ENCODE measurements at regions not wholly inside any gene's neighbourhood (a gene's known extent, or its start where the extent isn't known, plus 50 kb on each side); places are given as distances from the start of the nearest gene placed in this dataset.

GRCh38 chrX:137387646-137388045, 178.3 kb upstream of the ZIC3 start:
- Histone ChIP-seq H3K27ac (ENCODE audit: low read length) (no peak overlapping the region), H3K36me3 (ENCODE audit: control insufficient read depth, insufficient read depth, low read length) (no peaks in the 10 kb centered on the region), H3K4me3 (ENCODE audit: low read depth in 2 of 2, low read length in 2 of 2) (no peak overlapping the region), H3K4me1 (ENCODE audit: control insufficient read depth, insufficient read depth, low read length) (no peaks in the 10 kb centered on the region), H3K27me3 (ENCODE audit: control insufficient read depth, insufficient read depth, low read length) (no peaks in the 10 kb centered on the region), H3K9me3 (ENCODE audit: control insufficient read depth, insufficient read depth, low read depth, low read length) (no peaks in the 10 kb centered on the region)
- no TSS peak for BruUV-seq (replicated peaks)
- in situ Hi-C loops (cut with HindIII; ENCODE audit: low pct_unique_long_range_greater_than_20kb, low sequenced_read_pairs) (no loop called here), intact Hi-C loops (cut with micrococcal nuclease; ENCODE audit: unreplicated experiment) (no loop called here)
- no peak for ATAC-seq
- DNase-seq (ENCODE audit: low read depth, low spot score), result no peak
- ChIA-PET CTCF (no interaction called here), POLR2A (no interaction called here)
- TF ChIP-seq REST (IDR thresholded peaks at IDR 0.05; ENCODE audit: insufficient read depth in 1 of 2, low read depth in 2 of 2, low read length in 1 of 2) (no peak), TCF7L2 (IDR thresholded peaks at IDR 0.05; ENCODE audit: low read depth, low read length) (no peak), SIN3A (IDR thresholded peaks at IDR 0.05; ENCODE audit: borderline replicate concordance, insufficient read depth, low read depth, low read length) (no peak), POLR2AphosphoS5 (IDR thresholded peaks at IDR 0.05; ENCODE audit: low read depth, low read length) (no peak), CTCF (IDR thresholded peaks at IDR 0.05) (no peak)

GRCh38 chrX:137366018-137366633, 199.8 kb upstream of the ZIC3 start:
- ChIA-PET POLR2A (no interaction called here), CTCF (no interaction called here)
- DNase-seq (ENCODE audit: low read depth, low spot score), result no peak
- intact Hi-C loops (cut with micrococcal nuclease; ENCODE audit: unreplicated experiment) (no loop called here), in situ Hi-C loops (cut with HindIII; ENCODE audit: low pct_unique_long_range_greater_than_20kb, low sequenced_read_pairs) (no loop called here)
- H3K27ac ChIP-seq (ENCODE audit: low read length), result no peak overlapping the region
- H3K36me3 ChIP-seq (ENCODE audit: control insufficient read depth, insufficient read depth, low read length), result no peaks in the 10 kb centered on the region
- no peaks in the 10 kb centered on the region for H3K27me3 ChIP-seq (ENCODE audit: control insufficient read depth, insufficient read depth, low read length)
- TF ChIP-seq SIN3A (IDR thresholded peaks at IDR 0.05; ENCODE audit: borderline replicate concordance, insufficient read depth, low read depth, low read length) (no peak), REST (IDR thresholded peaks at IDR 0.05; ENCODE audit: insufficient read depth in 1 of 2, low read depth in 2 of 2, low read length in 1 of 2) (no peak)
- H3K4me3 ChIP-seq (ENCODE audit: low read depth in 2 of 2, low read length in 2 of 2), result no peak overlapping the region
- ATAC-seq, result no peak
- no peaks in the 10 kb centered on the region for H3K4me1 ChIP-seq (ENCODE audit: control insufficient read depth, insufficient read depth, low read length)
- no TSS peak for BruUV-seq (replicated peaks)
- H3K9me3 ChIP-seq (ENCODE audit: control insufficient read depth, insufficient read depth, low read depth, low read length), result no peaks in the 10 kb centered on the region
